ENCODE measurements at regions not wholly inside any gene's neighbourhood (a gene's known extent, or its start where the extent isn't known, plus 50 kb on each side); places are given as distances from the start of the nearest gene placed in this dataset.

DNA sequence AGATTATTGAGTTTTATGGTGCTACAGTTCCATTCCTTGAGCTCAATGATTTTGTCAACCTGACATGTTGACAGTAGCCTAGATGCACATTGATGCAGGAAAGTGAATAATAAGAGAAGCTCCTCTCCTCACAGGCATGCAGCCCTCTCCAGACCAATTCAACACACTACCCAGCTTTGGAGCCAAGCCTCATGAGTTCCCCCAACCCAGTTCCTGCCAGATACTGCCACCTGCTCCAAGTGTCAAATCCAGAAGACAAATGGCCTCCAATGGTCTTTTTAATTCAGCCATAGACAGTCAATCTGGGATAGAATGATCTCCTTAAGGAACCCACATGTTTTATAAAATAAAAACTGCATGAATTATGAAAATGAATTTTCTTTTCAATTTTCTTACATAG is 83.7 kb upstream of the ARHGEF3 start:
- Histone ChIP-seq H3K4me1 (no peaks in the 10 kb centered on the region), H3K27ac (no peak overlapping the region), H3K36me3 (no peaks in the 10 kb centered on the region), H3K9me3 (no peaks in the 10 kb centered on the region), H3K27me3 (no peaks in the 10 kb centered on the region), H3K4me3 (no peak overlapping the region)
- FAIRE-seq, result no peak
- intact Hi-C loops (cut with DNase I), result no loop called here
- ATAC-seq, result no peak
- no peak for DNase-seq
- TF ChIP-seq, protein P1, sequence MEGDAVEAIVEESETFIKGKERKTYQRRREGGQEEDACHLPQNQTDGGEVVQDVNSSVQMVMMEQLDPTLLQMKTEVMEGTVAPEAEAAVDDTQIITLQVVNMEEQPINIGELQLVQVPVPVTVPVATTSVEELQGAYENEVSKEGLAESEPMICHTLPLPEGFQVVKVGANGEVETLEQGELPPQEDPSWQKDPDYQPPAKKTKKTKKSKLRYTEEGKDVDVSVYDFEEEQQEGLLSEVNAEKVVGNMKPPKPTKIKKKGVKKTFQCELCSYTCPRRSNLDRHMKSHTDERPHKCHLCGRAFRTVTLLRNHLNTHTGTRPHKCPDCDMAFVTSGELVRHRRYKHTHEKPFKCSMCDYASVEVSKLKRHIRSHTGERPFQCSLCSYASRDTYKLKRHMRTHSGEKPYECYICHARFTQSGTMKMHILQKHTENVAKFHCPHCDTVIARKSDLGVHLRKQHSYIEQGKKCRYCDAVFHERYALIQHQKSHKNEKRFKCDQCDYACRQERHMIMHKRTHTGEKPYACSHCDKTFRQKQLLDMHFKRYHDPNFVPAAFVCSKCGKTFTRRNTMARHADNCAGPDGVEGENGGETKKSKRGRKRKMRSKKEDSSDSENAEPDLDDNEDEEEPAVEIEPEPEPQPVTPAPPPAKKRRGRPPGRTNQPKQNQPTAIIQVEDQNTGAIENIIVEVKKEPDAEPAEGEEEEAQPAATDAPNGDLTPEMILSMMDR (IDR thresholded peaks at IDR 0.05), result no peak

DNA sequence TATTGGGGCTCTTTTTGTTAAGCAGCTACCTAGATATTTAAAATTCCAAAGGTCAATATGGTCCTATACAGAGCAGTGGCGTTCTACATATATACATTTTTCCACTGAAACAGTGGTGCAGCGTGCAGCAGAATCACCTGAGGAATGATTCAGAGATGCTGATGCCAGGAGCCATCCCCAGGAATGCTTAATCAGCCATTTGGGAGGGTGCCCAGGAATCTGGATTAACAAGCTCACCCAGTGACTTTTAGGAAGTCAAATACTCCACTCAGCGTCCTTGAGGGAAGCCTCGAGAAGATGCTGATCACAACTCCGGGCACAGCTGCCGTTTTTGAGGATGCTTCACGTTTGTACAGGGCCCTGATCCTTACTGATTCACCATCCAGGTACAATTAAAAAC is 82.6 kb upstream of the ARHGEF3 start:
- intact Hi-C loops (cut with DNase I), result no loop called here
- Histone ChIP-seq H3K27me3 (no peaks in the 10 kb centered on the region), H3K4me3 (no peak overlapping the region), H3K9me3 (no peaks in the 10 kb centered on the region), H3K36me3 (no peaks in the 10 kb centered on the region), H3K27ac (no peak overlapping the region), H3K4me1 (no peaks in the 10 kb centered on the region)
- FAIRE-seq (no peak), ATAC-seq (no peak), DNase-seq (no peak)
- WGBS, 2 donors, result 54 to 65% methylated on average over 7 of the region's 7 CpGs
- TF ChIP-seq, protein P1 (IDR thresholded peaks at IDR 0.05), result no peak

DNA sequence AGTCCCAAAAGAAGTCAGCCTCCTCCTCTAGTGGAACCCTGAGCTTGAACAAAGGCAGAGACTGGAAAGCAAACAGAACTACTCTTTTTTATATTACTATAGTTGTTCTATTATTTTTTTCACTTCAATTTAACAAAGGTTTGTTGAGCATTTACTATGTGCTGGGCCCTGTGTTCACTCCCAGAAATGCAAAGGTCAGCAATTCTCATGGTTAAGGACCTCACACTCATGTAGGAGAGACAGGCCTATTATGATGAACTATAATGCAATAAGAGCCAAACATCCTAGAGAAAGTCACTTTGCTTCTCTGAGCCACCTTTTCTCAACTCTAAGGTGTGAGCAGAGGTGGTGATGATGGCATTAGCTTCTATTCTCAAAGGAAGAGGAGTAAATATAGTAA is 82.1 kb upstream of the ARHGEF3 start:
- DNase-seq, result no peak
- H3K4me3 ChIP-seq, result no peak overlapping the region
- H3K9me3 ChIP-seq, result no peaks in the 10 kb centered on the region
- no peak for ATAC-seq
- intact Hi-C loops (cut with DNase I), result no loop called here
- H3K27ac ChIP-seq, result no peak overlapping the region
- TF ChIP-seq, protein P1 (IDR thresholded peaks at IDR 0.05), result no peak
- no peaks in the 10 kb centered on the region for H3K27me3 ChIP-seq
- H3K4me1 ChIP-seq, result no peaks in the 10 kb centered on the region
- no peak for FAIRE-seq
- no peaks in the 10 kb centered on the region for H3K36me3 ChIP-seq

DNA sequence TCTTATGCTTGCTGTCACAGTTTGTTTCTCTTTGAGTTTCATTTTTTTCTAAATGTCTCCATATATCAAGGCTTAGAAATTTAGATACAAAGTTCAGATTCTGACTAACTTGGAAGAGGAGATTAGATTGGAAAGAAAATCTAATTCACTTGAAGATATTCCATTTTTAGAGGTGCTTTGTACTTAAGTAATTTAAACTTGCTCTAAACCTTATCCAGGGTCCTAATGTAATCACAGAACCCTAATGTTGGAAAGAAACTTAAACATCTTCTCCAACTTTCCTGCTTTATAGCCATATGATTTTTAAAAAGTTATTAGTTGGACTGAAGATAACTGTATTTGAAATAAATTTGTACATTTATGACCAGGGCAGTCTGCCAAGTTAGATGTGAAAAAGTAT is 81.1 kb upstream of the ARHGEF3 start:
- intact Hi-C loops (cut with DNase I), result no loop called here

DNA sequence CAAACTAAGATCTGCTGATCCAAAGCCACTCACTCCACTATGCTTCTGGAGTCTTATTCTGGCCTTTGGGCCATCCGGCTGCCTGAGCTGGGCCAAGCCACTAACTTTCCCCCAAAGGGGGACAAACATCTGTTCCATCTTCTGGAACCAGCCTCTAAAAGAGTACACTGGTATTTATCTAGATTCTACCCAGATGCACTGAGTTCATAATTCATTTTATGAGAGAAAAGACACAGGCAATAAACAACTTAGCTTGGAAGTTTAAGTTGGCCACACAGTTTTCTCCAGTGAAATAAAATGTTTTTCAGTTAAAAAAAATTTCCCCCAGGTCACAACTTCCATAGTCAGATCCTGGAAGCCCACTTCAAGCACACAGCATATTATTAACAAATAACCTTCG is 80.1 kb upstream of the ARHGEF3 start:
- intact Hi-C loops (cut with DNase I), result no loop called here
- no peaks in the 10 kb centered on the region for H3K9me3 ChIP-seq
- no peak overlapping the region for H3K4me3 ChIP-seq
- no peaks in the 10 kb centered on the region for H3K36me3 ChIP-seq
- ATAC-seq (no peak), DNase-seq (no peak), FAIRE-seq (no peak)
- H3K4me1 ChIP-seq, result no peaks in the 10 kb centered on the region
- no peak overlapping the region for H3K27ac ChIP-seq
- TF ChIP-seq, protein P1 (IDR thresholded peaks at IDR 0.05), result no peak
- no peaks in the 10 kb centered on the region for H3K27me3 ChIP-seq
- 92 to 97% methylated on average over 2 of the region's 2 CpGs for WGBS, 2 donors

More for the DNA sequence above, 81.1 kb upstream of the ARHGEF3 start:
- H3K9me3 ChIP-seq, result no peaks in the 10 kb centered on the region
- no peak overlapping the region for H3K4me3 ChIP-seq
- ATAC-seq (no peak), DNase-seq (no peak), FAIRE-seq (no peak)
- H3K27ac ChIP-seq, result no peak overlapping the region
- H3K4me1 ChIP-seq, result no peaks in the 10 kb centered on the region
- TF ChIP-seq, protein P1 (IDR thresholded peaks at IDR 0.05), result no peak
- no peaks in the 10 kb centered on the region for H3K27me3 ChIP-seq
- no peaks in the 10 kb centered on the region for H3K36me3 ChIP-seq
